CD14-positive monocyte (primary cell): ENCODE measurements at regions not wholly inside any gene's neighbourhood (a gene's known extent, or its start where the extent isn't known, plus 50 kb on each side); places are given as distances from the start of the nearest gene placed in this dataset.
A peak's percentile ranks its signal among the peaks of the same experiment; 100 is the strongest.

Experiments
- DNase-seq, 3 donors: peaks; one replicate each; pipeline ENCODE4 v3.0.0-alpha.2; 2011 to 2022
- H2AFZ ChIP-seq: 2 replicates; pipeline ENCODE4 v1.6.0; 2012; ENCODE audit warnings: mild to moderate bottlenecking, low read depth, low read length, inconsistent platforms; ENCODE audit not compliant: insufficient read depth, poor library complexity, severe bottlenecking
- H3K27ac ChIP-seq, 2 donors: 1 replicate in 1 of 2; 2 replicates in 1 of 2; pipeline ENCODE4 v1.5.1; 2012 to 2013; ENCODE audit warnings: low read length in 2 of 2, control low read depth in 1 of 2, inconsistent platforms in 1 of 2, low read depth in 1 of 2, mild to moderate bottlenecking in 1 of 2
- H3K27me3 ChIP-seq, 2 donors: one replicate each; pipeline versions ENCODE4 v1.6.0 to v1.6.1; 2011 to 2013; ENCODE audit warnings: low read length in 2 of 2; ENCODE audit not compliant: control insufficient read depth in 2 of 2, insufficient read depth in 2 of 2
- H3K36me3 ChIP-seq, 2 donors: replicated peaks in 1 of 2; 1 replicate in 1 of 2; 2 replicates in 1 of 2; pipeline versions ENCODE4 v1.5.1 to v1.6.1; 2012 to 2013; ENCODE audit warnings: low read length in 2 of 2, control low read depth in 1 of 2, inconsistent platforms in 1 of 2, mild to moderate bottlenecking in 1 of 2; ENCODE audit not compliant: insufficient read depth in 2 of 2, control insufficient read depth in 1 of 2
- H3K4me1 ChIP-seq, 2 donors: 1 replicate in 1 of 2; 2 replicates in 1 of 2; pipeline versions ENCODE4 v1.5.1 to v1.6.1; 2012 to 2013; ENCODE audit warnings: low read length in 2 of 2, control low read depth in 1 of 2, inconsistent platforms in 1 of 2, mild to moderate bottlenecking in 1 of 2, moderate library complexity in 1 of 2; ENCODE audit not compliant: insufficient read depth in 2 of 2, control insufficient read depth in 1 of 2
- H3K4me2 ChIP-seq: replicated peaks from 2 replicates; pipeline ENCODE3; 2012; ENCODE audit warnings: low read length, moderate library complexity, mild to moderate bottlenecking; ENCODE audit not compliant: poor library complexity, severe bottlenecking; ENCODE audit errors: extremely low read depth
- H3K4me3 ChIP-seq, 3 experiments: fragments of 200-600 bp in 1 of 3; sonication (generic) in 1 of 3; replicated peaks in 1 of 3; 1 replicate in 2 of 3; 2 replicates in 1 of 3; pipeline ENCODE4 v1.5.1; 2011 to 2013; ENCODE audit warnings: low read length in 3 of 3, mild to moderate bottlenecking in 3 of 3, control low read depth in 2 of 3, low read depth in 2 of 3, inconsistent platforms in 1 of 3, moderate library complexity in 1 of 3
- H3K79me2 ChIP-seq: 2 replicates; pipeline ENCODE4 v1.6.0; 2012; ENCODE audit warnings: mild to moderate bottlenecking, control low read depth, inconsistent platforms, low read length, moderate library complexity; ENCODE audit not compliant: insufficient read depth
- H3K9ac ChIP-seq: 2 replicates; pipeline ENCODE4 v1.6.0; 2017; ENCODE audit warnings: low read length, mild to moderate bottlenecking; ENCODE audit not compliant: insufficient read depth, poor library complexity, severe bottlenecking
- H3K9me3 ChIP-seq, 2 donors: replicated peaks in 1 of 2; 1 replicate in 1 of 2; 2 replicates in 1 of 2; pipeline versions ENCODE4 v1.5.1 to v1.6.1; 2012 to 2013; ENCODE audit warnings: low read length in 2 of 2, control low read depth in 1 of 2; ENCODE audit not compliant: control insufficient read depth in 1 of 2, insufficient read depth in 1 of 2
- H4K20me1 ChIP-seq: 2 replicates; pipeline ENCODE4 v1.6.0; 2012; ENCODE audit warnings: mild to moderate bottlenecking, low read length, control low read depth, moderate library complexity; ENCODE audit not compliant: insufficient read depth
- H3K27ac Mint-ChIP-seq, 7 donors: one replicate each; pipeline ENCODE4 v1.8.0; 2020; ENCODE audit warnings: mild to moderate bottlenecking in 7 of 7, mixed read lengths in 7 of 7, moderate library complexity in 6 of 7, inconsistent platforms in 2 of 7
- H3K27me3 Mint-ChIP-seq, 3 donors: one replicate each; pipeline ENCODE4 v1.8.0; 2021 to 2022; ENCODE audit warnings: low read depth in 3 of 3, mild to moderate bottlenecking in 3 of 3, mixed read lengths in 3 of 3, moderate library complexity in 3 of 3, inconsistent platforms in 1 of 3
- H3K36me3 Mint-ChIP-seq, 2 donors: one replicate each; pipeline ENCODE4 v1.8.0; 2020; ENCODE audit warnings: mixed read lengths in 2 of 2, inconsistent platforms in 1 of 2, mild to moderate bottlenecking in 1 of 2
- H3K4me1 Mint-ChIP-seq: one replicate; pipeline ENCODE4 v1.8.0; 2020; ENCODE audit warnings: mild to moderate bottlenecking, mixed read lengths
- H3K4me3 Mint-ChIP-seq, 2 donors: one replicate each; pipeline ENCODE4 v1.8.0; 2020; ENCODE audit warnings: mild to moderate bottlenecking in 2 of 2, mixed read lengths in 2 of 2, moderate library complexity in 1 of 2
- H3K9me3 Mint-ChIP-seq, 7 donors: one replicate each; pipeline ENCODE4 v1.8.0; 2020 to 2022; ENCODE audit warnings: mixed read lengths in 7 of 7, mild to moderate bottlenecking in 6 of 7, moderate library complexity in 6 of 7, inconsistent platforms in 2 of 7
- WGBS: methylation state at CpG from one replicate; pipeline ENCODE4 v1.1.5; 2013; ENCODE audit warnings: missing lambda C conversion rate; ENCODE audit not compliant: insufficient coverage; 5-methylcytosine and 5-hydroxymethylcytosine counted together
- intact Hi-C, 2 donors: fragments of 100-400 bp; cut with micrococcal nuclease; formaldehyde crosslinking; loops; one replicate each; pipeline versions ENCODE4 v1.15.0 to v1.15.1; 2023
- TF ChIP-seq, protein P1 (sequence below): fragments of 200-600 bp; IDR thresholded peaks from one replicate; pipeline ENCODE4 v1.8.0; 2022; ENCODE audit warnings: antibody characterized with exemption, mild to moderate bottlenecking

DNA sequence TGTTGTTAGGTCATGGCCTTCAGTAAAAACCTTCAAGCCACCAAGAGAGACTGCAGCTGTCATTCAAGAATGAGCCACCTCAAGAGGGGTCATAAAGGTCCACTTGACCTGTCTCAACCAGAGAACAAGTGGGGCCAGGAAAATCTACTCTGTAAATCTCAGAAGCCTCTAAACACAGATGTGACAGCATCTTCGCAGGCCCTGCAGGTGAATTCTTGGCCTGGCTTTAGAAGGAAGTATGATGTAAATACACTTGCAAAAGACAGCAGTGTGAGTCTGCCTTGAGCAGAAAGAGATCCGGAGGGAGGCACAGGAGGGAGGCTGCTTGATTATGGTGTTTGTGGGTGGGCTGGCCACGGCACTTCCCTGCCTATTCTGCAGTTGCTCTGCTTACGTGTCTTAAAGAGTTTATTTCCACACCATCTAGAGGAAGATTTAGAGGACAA, 1082.9 kb downstream of the UQCRFS1 start:
- no peak overlapping the region for H3K27ac ChIP-seq
- no peaks in the 10 kb centered on the region for H3K27me3 ChIP-seq
- Mint-ChIP-seq H3K4me3 (no peak overlapping the region), H3K4me1 (no peaks in the 10 kb centered on the region), H3K27ac (no peak overlapping the region), H3K9me3 (peaks cover 0 to 13% (median 9%) of the 10 kb centered on the region in 7 donors), H3K36me3 (no peaks in the 10 kb centered on the region), H3K27me3 (peaks cover 0 to 2% (median 0%) of the 10 kb centered on the region in 3 donors)
- no peaks in the 10 kb centered on the region for H4K20me1 ChIP-seq
- no peak overlapping the region for H2AFZ ChIP-seq
- no peaks in the 10 kb centered on the region for H3K4me1 ChIP-seq
- intact Hi-C loops: no loop called here
- no peaks in the 10 kb centered on the region for H3K79me2 ChIP-seq
- H3K4me3 ChIP-seq: no peak overlapping the region
- WGBS: no CpG with 5 or more reads among the region's 4 CpGs
- H3K36me3 ChIP-seq: no peaks in the 10 kb centered on the region
- TF ChIP-seq, protein P1, sequence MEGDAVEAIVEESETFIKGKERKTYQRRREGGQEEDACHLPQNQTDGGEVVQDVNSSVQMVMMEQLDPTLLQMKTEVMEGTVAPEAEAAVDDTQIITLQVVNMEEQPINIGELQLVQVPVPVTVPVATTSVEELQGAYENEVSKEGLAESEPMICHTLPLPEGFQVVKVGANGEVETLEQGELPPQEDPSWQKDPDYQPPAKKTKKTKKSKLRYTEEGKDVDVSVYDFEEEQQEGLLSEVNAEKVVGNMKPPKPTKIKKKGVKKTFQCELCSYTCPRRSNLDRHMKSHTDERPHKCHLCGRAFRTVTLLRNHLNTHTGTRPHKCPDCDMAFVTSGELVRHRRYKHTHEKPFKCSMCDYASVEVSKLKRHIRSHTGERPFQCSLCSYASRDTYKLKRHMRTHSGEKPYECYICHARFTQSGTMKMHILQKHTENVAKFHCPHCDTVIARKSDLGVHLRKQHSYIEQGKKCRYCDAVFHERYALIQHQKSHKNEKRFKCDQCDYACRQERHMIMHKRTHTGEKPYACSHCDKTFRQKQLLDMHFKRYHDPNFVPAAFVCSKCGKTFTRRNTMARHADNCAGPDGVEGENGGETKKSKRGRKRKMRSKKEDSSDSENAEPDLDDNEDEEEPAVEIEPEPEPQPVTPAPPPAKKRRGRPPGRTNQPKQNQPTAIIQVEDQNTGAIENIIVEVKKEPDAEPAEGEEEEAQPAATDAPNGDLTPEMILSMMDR: no peak
- DNase-seq: no peak
- no peak overlapping the region for H3K4me2 ChIP-seq
- peaks cover 13 to 17% of the 10 kb centered on the region in 2 donors for H3K9me3 ChIP-seq
- no peak overlapping the region for H3K9ac ChIP-seq

DNA sequence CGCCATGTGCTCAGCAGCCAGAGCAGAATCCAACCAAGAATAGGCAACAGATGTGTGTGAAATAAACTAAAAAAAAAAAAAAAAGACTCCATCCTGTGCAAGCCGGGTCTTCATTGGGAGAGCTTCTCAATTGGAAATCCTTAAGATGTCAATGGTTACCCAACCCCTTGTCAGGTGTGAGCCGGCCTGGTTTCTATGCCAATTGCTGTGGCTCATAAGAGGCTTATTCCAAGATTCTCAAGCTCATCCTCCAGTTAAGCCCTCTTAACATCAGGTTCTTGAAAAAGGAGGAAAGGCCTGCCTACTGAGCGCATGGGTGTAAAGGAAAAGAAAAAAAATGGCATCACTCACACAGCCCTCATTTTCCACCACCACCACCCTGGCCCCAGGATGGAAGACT, 1084.6 kb downstream of the UQCRFS1 start:
- intact Hi-C loops: no loop called here

More for the DNA sequence above, 1084.6 kb downstream of the UQCRFS1 start:
- no peaks in the 10 kb centered on the region for H4K20me1 ChIP-seq
- H3K79me2 ChIP-seq: no peaks in the 10 kb centered on the region
- Mint-ChIP-seq H3K4me3 (no peak overlapping the region), H3K4me1 (no peaks in the 10 kb centered on the region), H3K27ac (peak overlapping the region in 1 of 7 donors; percentile 47), H3K9me3 (peaks cover 1 to 18% (median 6%) of the 10 kb centered on the region in 7 donors), H3K36me3 (no peaks in the 10 kb centered on the region), H3K27me3 (peaks cover 0 to 2% (median 0%) of the 10 kb centered on the region in 3 donors)
- peaks cover 23 to 24% of the 10 kb centered on the region in 2 donors for H3K9me3 ChIP-seq
- TF ChIP-seq, protein P1: no peak
- no CpG with 5 or more reads among the region's 4 CpGs for WGBS
- H3K9ac ChIP-seq: no peak overlapping the region
- DNase-seq: no peak
- H3K4me1 ChIP-seq: no peaks in the 10 kb centered on the region
- H3K4me3 ChIP-seq: no peak overlapping the region
- H3K4me2 ChIP-seq: no peak overlapping the region
- H3K27me3 ChIP-seq: no peaks in the 10 kb centered on the region
- H3K27ac ChIP-seq: no peak overlapping the region
- no peaks in the 10 kb centered on the region for H3K36me3 ChIP-seq
- no peak overlapping the region for H2AFZ ChIP-seq
